MG63 (cell line): ENCODE measurements at regions not wholly inside any gene's neighbourhood (a gene's known extent, or its start where the extent isn't known, plus 50 kb on each side); places are given as distances from the start of the nearest gene placed in this dataset.

Experiments used
- DNase-seq: peaks from one replicate; pipeline ENCODE4 v3.0.0-alpha.2; 2020
- H3K27me3 ChIP-seq: fragments of 250-450 bp; sonication (Bioruptor Pico); 2 replicates; pipeline ENCODE4 v1.5.1; 2020; ENCODE audit warnings: mild to moderate bottlenecking, moderate library complexity
- H3K36me3 ChIP-seq: fragments of 250-450 bp; sonication (Bioruptor Pico); 2 replicates; pipeline ENCODE4 v1.5.1; 2020; ENCODE audit warnings: mild to moderate bottlenecking, moderate library complexity
- H3K4me3 ChIP-seq: fragments of 250-450 bp; sonication (Bioruptor Pico); 2 replicates; pipeline ENCODE4 v1.5.1; 2020; ENCODE audit warnings: mild to moderate bottlenecking, moderate library complexity
- H3K9me3 ChIP-seq: fragments of 250-450 bp; sonication (Bioruptor Pico); 2 replicates; pipeline ENCODE4 v1.5.1; 2020; ENCODE audit warnings: mild to moderate bottlenecking, moderate library complexity

GRCh38 chr1:209531006-209531405 is 52.5 kb upstream of the CAMK1G start:
- no peak for DNase-seq
- Histone ChIP-seq H3K27me3 (peaks cover 13% of the 10 kb centered on the region), H3K36me3 (no peaks in the 10 kb centered on the region), H3K9me3 (no peaks in the 10 kb centered on the region), H3K4me3 (no peak overlapping the region)

- no peak for DNase-seq
- no peaks in the 10 kb centered on the region for H3K9me3 ChIP-seq
- H3K27me3 ChIP-seq = peaks cover 13% of the 10 kb centered on the region
- no peak overlapping the region for H3K4me3 ChIP-seq
- no peaks in the 10 kb centered on the region for H3K36me3 ChIP-seq
These were observed 52.0 kb upstream of the CAMK1G start for GRCh38 chr1:209531549-209531948.
